HCT116 (cell line): ENCODE measurements at regions not wholly inside any gene's neighbourhood (a gene's known extent, or its start where the extent isn't known, plus 50 kb on each side); places are given as distances from the start of the nearest gene placed in this dataset.

ENCODE experiments used
- ATAC-seq: fragments of 200-7000 bp; cut with Tn5 transposase; 2 replicates; pipeline ENCODE4 v1.9.1; 2020; ENCODE audit warnings: mild to moderate bottlenecking, moderate library complexity
- BruUV-seq: library from RNA; stranded (reverse); fragments of 400-500 nt; replicated peaks from 2 replicates; lab custom pipeline; 2021; lab: Mats Ljungman, UMichigan
- CTCF ChIA-PET: fragments of 300-600 bp; sonication (Branson Sonifier 250); formaldehyde crosslinking; loops from one replicate; lab custom pipeline; 2021; ENCODE audit warnings: antibody characterized with exemption; lab: Charles Lee
- POLR2A ChIA-PET: fragments of 300-600, 350-600 bp; sonication (Branson Sonifier 250); formaldehyde crosslinking; loops from one replicate; lab custom pipeline; 2021; ENCODE audit warnings: antibody characterized with exemption; lab: Charles Lee
- RAD21 ChIA-PET, 2 experiments: fragments of 300-600 bp; sonication (Branson Sonifier 250); formaldehyde crosslinking; loops; one replicate each; lab custom pipeline; 2023; ENCODE audit warnings: low total read pairs in 2 of 2; ENCODE audit not compliant: uncharacterized antibody in 2 of 2, unreplicated experiment in 2 of 2, low non-redundant PET in 1 of 2; lab: Charles Lee
- DNase-seq: peaks from one replicate; pipeline ENCODE4 v3.0.0-alpha.2; 2010; ENCODE audit warnings: low read depth, low spot score
- H2AFZ ChIP-seq: fragments of 200-600 bp; shearing (Covaris generic), sonication (generic); 2 replicates; pipeline ENCODE4 v1.6.1; 2017; ENCODE audit warnings: low read depth, mixed run types, mixed read lengths, antibody characterized with exemption, low read length; ENCODE audit not compliant: poor library complexity, severe bottlenecking
- H3K27ac ChIP-seq: 2 replicates; pipeline ENCODE4 v1.5.1; 2012; ENCODE audit warnings: low read depth, low read length
- H3K27me3 ChIP-seq: fragments of 200-600 bp; sonication (generic); 2 replicates; pipeline ENCODE4 v1.6.1; 2016; ENCODE audit warnings: mixed run types, low read length, mixed read lengths; ENCODE audit not compliant: insufficient read depth
- H3K36me3 ChIP-seq, 2 experiments: fragments of 200-500 bp in 1 of 2; fragments of 200-600 bp in 1 of 2; sonication (Bioruptor generic) in 1 of 2; sonication (generic) in 1 of 2; 2 replicates each; pipeline versions ENCODE4 v1.5.1 to v1.6.1; 2014 to 2016; ENCODE audit warnings: low read length in 2 of 2, inconsistent platforms in 1 of 2, mixed read lengths in 1 of 2, mixed run types in 1 of 2; ENCODE audit not compliant: insufficient read depth in 2 of 2, control insufficient read depth in 1 of 2
- H3K4me1 ChIP-seq, 2 experiments: fragments of 200-600 bp in 1 of 2; sonication (generic) in 1 of 2; 2 replicates each; pipeline versions ENCODE4 v1.5.1 to v1.6.1; 2012 to 2017; ENCODE audit warnings: low read length in 2 of 2, inconsistent platforms in 1 of 2, mild to moderate bottlenecking in 1 of 2, mixed read lengths in 1 of 2, mixed run types in 1 of 2, moderate library complexity in 1 of 2; ENCODE audit not compliant: insufficient read depth in 2 of 2, control insufficient read depth in 1 of 2
- H3K4me2 ChIP-seq: fragments of 200-600 bp; sonication (generic); 2 replicates; pipeline ENCODE4 v1.6.1; 2017; ENCODE audit warnings: mixed run types, low read length, mixed read lengths
- H3K4me3 ChIP-seq, 2 experiments: fragments of 200-600 bp in 1 of 2; sonication (generic) in 1 of 2; replicated peaks in 1 of 2; 2 replicates each; pipeline ENCODE4 v1.5.1; 2011 to 2016; ENCODE audit warnings: low read length in 2 of 2, control low read depth in 1 of 2, low read depth in 1 of 2, mild to moderate bottlenecking in 1 of 2, mixed read lengths in 1 of 2, mixed run types in 1 of 2
- H3K79me2 ChIP-seq: fragments of 200-600 bp; sonication (generic); 2 replicates; pipeline ENCODE4 v1.6.1; 2017; ENCODE audit warnings: mild to moderate bottlenecking, mixed run types, low read length, moderate library complexity, mixed read lengths; ENCODE audit not compliant: insufficient read depth
- H3K9ac ChIP-seq: fragments of 200-600 bp; sonication (generic); 2 replicates; pipeline ENCODE4 v1.6.1; 2016; ENCODE audit warnings: low read length, mixed read lengths
- H3K9me2 ChIP-seq: fragments of 200-600 bp; sonication (generic), shearing (Covaris generic); 2 replicates; pipeline ENCODE4 v1.6.1; 2017; ENCODE audit warnings: mixed run types, mild to moderate bottlenecking, moderate library complexity; ENCODE audit not compliant: insufficient read depth
- H3K9me3 ChIP-seq, 2 experiments: fragments of 200-500 bp in 1 of 2; fragments of 200-600 bp in 1 of 2; sonication (Bioruptor generic) in 1 of 2; sonication (generic) in 1 of 2; 2 replicates each; pipeline ENCODE4 v1.6.1; 2014 to 2017; ENCODE audit warnings: low read length in 2 of 2, mixed read lengths in 2 of 2, inconsistent platforms in 1 of 2, low read depth in 1 of 2, mild to moderate bottlenecking in 1 of 2, mixed run types in 1 of 2, moderate library complexity in 1 of 2; ENCODE audit not compliant: control insufficient read depth in 1 of 2, insufficient read depth in 1 of 2
- H4K20me1 ChIP-seq: fragments of 200-600 bp; sonication (generic), shearing (Covaris generic); 2 replicates; pipeline ENCODE4 v1.6.1; 2017; ENCODE audit warnings: mixed run types, mild to moderate bottlenecking, moderate library complexity; ENCODE audit not compliant: insufficient read depth
- CBX3 ChIP-seq: IDR thresholded peaks from 2 replicates; pipeline ENCODE4 v1.6.1; 2012; ENCODE audit warnings: low read depth
- CEBPB ChIP-seq: IDR thresholded peaks from 2 replicates; pipeline ENCODE4 v1.6.1; 2012; ENCODE audit warnings: low read depth
- CTCF ChIP-seq, 3 experiments: fragments of 200-600 bp in 1 of 3; sonication (generic) in 1 of 3; IDR thresholded peaks in 2 of 3; conservative IDR thresholded peaks in 1 of 3; 2 replicates each; pipeline ENCODE4 v1.5.1; 2012 to 2017; ENCODE audit warnings: low read depth in 2 of 3, low read length in 2 of 3, antibody characterized with exemption in 1 of 3, borderline replicate concordance in 1 of 3, control low read depth in 1 of 3, mild to moderate bottlenecking in 1 of 3, mixed read lengths in 1 of 3, mixed run types in 1 of 3, moderate library complexity in 1 of 3; ENCODE audit not compliant: insufficient read depth in 1 of 3
- EGR1 ChIP-seq: IDR thresholded peaks from 2 replicates; pipeline ENCODE4 v1.6.1; 2012; ENCODE audit warnings: low read depth
- ELF1 ChIP-seq: IDR thresholded peaks from 2 replicates; pipeline ENCODE4 v1.6.1; 2012; ENCODE audit warnings: low read depth, borderline replicate concordance
- EZH2 ChIP-seq: fragments of 200-600 bp; sonication (generic); IDR thresholded peaks from 2 replicates; pipeline ENCODE4 v1.6.1; 2017; ENCODE audit warnings: antibody characterized with exemption, mixed run types
- FOSL1 ChIP-seq: IDR thresholded peaks from 2 replicates; pipeline ENCODE4 v1.6.1; 2012; ENCODE audit warnings: low read depth
- JUND ChIP-seq: IDR thresholded peaks from 2 replicates; pipeline ENCODE4 v1.6.1; 2012
- MAX ChIP-seq: IDR thresholded peaks from 2 replicates; pipeline ENCODE4 v1.6.1; 2012
- POLR2A ChIP-seq: IDR thresholded peaks from 2 replicates; pipeline ENCODE4 v1.7.0; 2011; ENCODE audit warnings: borderline replicate concordance; ENCODE audit not compliant: insufficient read depth, insufficient read length; ENCODE audit errors: extremely low read depth
- RAD21 ChIP-seq: IDR thresholded peaks from 2 replicates; pipeline ENCODE4 v1.6.1; 2012; ENCODE audit warnings: low read depth, mild to moderate bottlenecking
- REST ChIP-seq: IDR thresholded peaks from 2 replicates; pipeline ENCODE4 v1.6.1; 2012; ENCODE audit warnings: low read depth
- SIN3A ChIP-seq: IDR thresholded peaks from 2 replicates; pipeline ENCODE4 v1.6.1; 2012; ENCODE audit warnings: low read depth
- SP1 ChIP-seq: IDR thresholded peaks from 2 replicates; pipeline ENCODE4 v1.6.1; 2012; ENCODE audit warnings: low read depth
- YY1 ChIP-seq: IDR thresholded peaks from 2 replicates; pipeline ENCODE4 v1.6.1; 2011; ENCODE audit warnings: low read length, low read depth, moderate library complexity, mild to moderate bottlenecking; ENCODE audit not compliant: insufficient replicate concordance; ENCODE audit errors: extremely low read depth
- ZBTB33 ChIP-seq: IDR thresholded peaks from 2 replicates; pipeline ENCODE4 v1.6.1; 2011; ENCODE audit warnings: mild to moderate bottlenecking, low read length, moderate library complexity; ENCODE audit not compliant: insufficient replicate concordance; ENCODE audit errors: extremely low read depth
- ZFX ChIP-seq: fragments of 450-650 bp; IDR thresholded peaks from 2 replicates; pipeline ENCODE4 v1.6.1; 2017
- ZNF274 ChIP-seq: fragments of 200-500 bp; sonication (Bioruptor generic); IDR thresholded peaks from 2 replicates; pipeline ENCODE4 v1.6.1; 2014; ENCODE audit warnings: mild to moderate bottlenecking, low read depth, low read length, inconsistent platforms
- intact Hi-C: fragments of 100-400 bp; cut with micrococcal nuclease; formaldehyde crosslinking; loops from 2 replicates; pipeline ENCODE4 v1.10.0; 2022

GRCh38 chr11:42591841-42592240 is 720.0 kb upstream of the API5 start (continued):
- TF ChIP-seq ELF1 (no peak), REST (no peak), ZFX (no peak)

GRCh38 chr11:42593441-42593840 is 718.4 kb upstream of the API5 start:
- ATAC-seq: no peak
- no TSS peak for BruUV-seq
- Histone ChIP-seq H3K79me2 (no peaks in the 10 kb centered on the region), H3K4me3 (no peak overlapping the region)
- no peak for TF ChIP-seq SP1
- TF ChIP-seq RAD21: no peak
- no peak for TF ChIP-seq MAX
- no peak for TF ChIP-seq EZH2
- no peak for TF ChIP-seq CTCF (IDR thresholded peaks at IDR 0.05 in 2 of 3, conservative IDR thresholded peaks at IDR 0.05 in 1 of 3; ENCODE audit: borderline replicate concordance in 1 of 3, insufficient read depth in 1 of 3, low read depth in 2 of 3, low read length in 2 of 3)
- TF ChIP-seq JUND: no peak
- TF ChIP-seq ZNF274: no peak
- TF ChIP-seq POLR2A: no peak
- no peak for TF ChIP-seq FOSL1
- no peak for TF ChIP-seq ZBTB33
- no peak for TF ChIP-seq ZFX
- TF ChIP-seq SIN3A: no peak
- no peak for TF ChIP-seq CEBPB
- no peak for TF ChIP-seq YY1
- TF ChIP-seq EGR1: no peak
- no peak for TF ChIP-seq CBX3
- TF ChIP-seq, all 23 proteins: peak for 0
- Histone ChIP-seq H3K9me3 (peaks cover 4 to 12% of the 10 kb centered on the region in 2 experiments; a peak in 3 of 4 replicates), H4K20me1 (no peaks in the 10 kb centered on the region), H3K9me2 (no peaks in the 10 kb centered on the region), H3K4me2 (no peak overlapping the region), H3K9ac (no peak overlapping the region), H3K36me3 (no peaks in the 10 kb centered on the region), H2AFZ (no peak overlapping the region), H3K4me1 (no peaks in the 10 kb centered on the region), H3K27ac (no peak overlapping the region), H3K27me3 (no peaks in the 10 kb centered on the region)
- ChIA-PET POLR2A (no interaction called here), RAD21 (no interaction called here), CTCF (no interaction called here)
- intact Hi-C loops: no loop called here
- DNase-seq: no peak
